ENCODE measurements at regions not wholly inside any gene's neighbourhood (a gene's known extent, or its start where the extent isn't known, plus 50 kb on each side); places are given as distances from the start of the nearest gene placed in this dataset.

DNA sequence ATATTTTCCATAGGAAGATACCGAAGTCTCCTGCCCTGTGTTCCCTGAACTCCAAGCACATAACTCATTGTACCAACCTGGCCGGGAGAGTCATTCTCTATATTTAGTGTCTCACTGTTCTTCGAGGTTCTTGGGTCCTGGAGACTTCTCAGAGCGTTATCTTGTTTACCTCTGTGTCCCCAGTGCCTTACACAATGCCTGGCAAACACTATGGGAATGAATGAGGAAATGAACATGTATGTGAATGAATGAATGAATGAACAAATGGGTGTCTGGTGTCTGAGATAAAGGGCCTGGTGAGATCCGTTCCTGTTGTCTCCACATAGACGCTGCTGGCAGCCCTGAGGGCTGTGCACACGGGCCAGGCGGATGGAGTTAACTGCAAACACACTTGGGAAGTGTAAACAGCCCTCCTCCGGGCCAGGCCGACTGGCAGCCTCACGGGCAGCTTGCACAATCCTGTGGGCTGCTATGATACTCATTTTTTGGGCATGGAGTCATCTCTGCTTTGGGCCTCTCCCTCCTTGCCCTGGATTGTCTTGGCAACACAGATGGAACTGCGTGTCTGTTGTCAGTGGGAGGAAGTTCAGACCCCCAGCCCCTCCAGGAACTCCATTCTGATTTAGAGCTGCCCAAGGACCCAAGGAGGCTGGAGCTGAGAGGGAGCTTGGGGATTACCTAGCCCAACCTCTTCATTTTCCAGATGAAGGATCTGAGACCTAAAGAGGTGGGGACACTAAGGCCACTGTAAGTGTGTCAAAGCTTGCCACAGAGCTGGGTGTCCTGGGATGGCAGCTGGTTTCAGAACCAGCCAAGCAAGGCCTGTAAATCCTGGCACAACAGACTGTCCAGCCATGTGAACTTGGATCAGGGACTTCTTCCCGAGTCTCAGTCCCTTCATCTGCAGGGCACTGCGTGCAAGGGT lies 124.4 kb downstream of the INHBB start (continued):
- peak; percentile 55; the same call in 1 of the 2 replicates for TF ChIP-seq PRDM15 (CRISPR knock-in tag; IDR thresholded peaks at IDR 0.05)
- TF ChIP-seq ZBTB20 (CRISPR knock-in tag; IDR thresholded peaks at IDR 0.05; ENCODE audit: borderline replicate concordance, low read depth) = peak; percentile 52; the same call in 1 of the 2 replicates
- no peak for TF ChIP-seq SNAPC2 (CRISPR knock-in tag; IDR thresholded peaks at IDR 0.05)
- TF ChIP-seq, protein P1, sequence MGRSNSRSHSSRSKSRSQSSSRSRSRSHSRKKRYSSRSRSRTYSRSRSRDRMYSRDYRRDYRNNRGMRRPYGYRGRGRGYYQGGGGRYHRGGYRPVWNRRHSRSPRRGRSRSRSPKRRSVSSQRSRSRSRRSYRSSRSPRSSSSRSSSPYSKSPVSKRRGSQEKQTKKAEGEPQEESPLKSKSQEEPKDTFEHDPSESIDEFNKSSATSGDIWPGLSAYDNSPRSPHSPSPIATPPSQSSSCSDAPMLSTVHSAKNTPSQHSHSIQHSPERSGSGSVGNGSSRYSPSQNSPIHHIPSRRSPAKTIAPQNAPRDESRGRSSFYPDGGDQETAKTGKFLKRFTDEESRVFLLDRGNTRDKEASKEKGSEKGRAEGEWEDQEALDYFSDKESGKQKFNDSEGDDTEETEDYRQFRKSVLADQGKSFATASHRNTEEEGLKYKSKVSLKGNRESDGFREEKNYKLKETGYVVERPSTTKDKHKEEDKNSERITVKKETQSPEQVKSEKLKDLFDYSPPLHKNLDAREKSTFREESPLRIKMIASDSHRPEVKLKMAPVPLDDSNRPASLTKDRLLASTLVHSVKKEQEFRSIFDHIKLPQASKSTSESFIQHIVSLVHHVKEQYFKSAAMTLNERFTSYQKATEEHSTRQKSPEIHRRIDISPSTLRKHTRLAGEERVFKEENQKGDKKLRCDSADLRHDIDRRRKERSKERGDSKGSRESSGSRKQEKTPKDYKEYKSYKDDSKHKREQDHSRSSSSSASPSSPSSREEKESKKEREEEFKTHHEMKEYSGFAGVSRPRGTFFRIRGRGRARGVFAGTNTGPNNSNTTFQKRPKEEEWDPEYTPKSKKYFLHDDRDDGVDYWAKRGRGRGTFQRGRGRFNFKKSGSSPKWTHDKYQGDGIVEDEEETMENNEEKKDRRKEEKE (IDR thresholded peaks at IDR 0.05) = no peak
- TF ChIP-seq IRX3 (CRISPR knock-in tag; IDR thresholded peaks at IDR 0.05; ENCODE audit: borderline replicate concordance, low read depth) = peak; percentile 39; the same call in 1 of the 2 replicates
- TF ChIP-seq NAIF1 (CRISPR knock-in tag; IDR thresholded peaks at IDR 0.05; ENCODE audit: borderline replicate concordance) = peak; percentile 69; the same call in 1 of the 2 replicates
- peak; percentile 32 for TF ChIP-seq ZEB1 (IDR thresholded peaks at IDR 0.05; ENCODE audit: insufficient replicate concordance, low read depth)
- no peak for TF ChIP-seq ZNF30 (CRISPR knock-in tag; IDR thresholded peaks at IDR 0.05)
- peak; percentile 47; the same call in 1 of the 2 replicates for TF ChIP-seq ZNF362 (CRISPR knock-in tag; IDR thresholded peaks at IDR 0.05; ENCODE audit: borderline replicate concordance)
- TF ChIP-seq ARNT (IDR thresholded peaks at IDR 0.05) = no peak
- no peak for TF ChIP-seq AGO1 (IDR thresholded peaks at IDR 0.05; ENCODE audit: low read depth, low read length, poor library complexity, severe bottlenecking)
- no peak for TF ChIP-seq ZNF546 (CRISPR knock-in tag; conservative IDR thresholded peaks at IDR 0.05)
- peak; percentile 93 for TF ChIP-seq TEAD3 (CRISPR knock-in tag; optimal IDR thresholded peaks at IDR 0.05; ENCODE audit: borderline replicate concordance)
- no peak for TF ChIP-seq GMEB2 (CRISPR knock-in tag; IDR thresholded peaks at IDR 0.05; ENCODE audit: low read depth)
- 0 out of 2 replicates have a peak, but pooled peaks have one; percentile 48 for TF ChIP-seq ZBTB37 (CRISPR knock-in tag; IDR thresholded peaks at IDR 0.05)
